ENCODE measurements at regions not wholly inside any gene's neighbourhood (a gene's known extent, or its start where the extent isn't known, plus 50 kb on each side); places are given as distances from the start of the nearest gene placed in this dataset.

DNA sequence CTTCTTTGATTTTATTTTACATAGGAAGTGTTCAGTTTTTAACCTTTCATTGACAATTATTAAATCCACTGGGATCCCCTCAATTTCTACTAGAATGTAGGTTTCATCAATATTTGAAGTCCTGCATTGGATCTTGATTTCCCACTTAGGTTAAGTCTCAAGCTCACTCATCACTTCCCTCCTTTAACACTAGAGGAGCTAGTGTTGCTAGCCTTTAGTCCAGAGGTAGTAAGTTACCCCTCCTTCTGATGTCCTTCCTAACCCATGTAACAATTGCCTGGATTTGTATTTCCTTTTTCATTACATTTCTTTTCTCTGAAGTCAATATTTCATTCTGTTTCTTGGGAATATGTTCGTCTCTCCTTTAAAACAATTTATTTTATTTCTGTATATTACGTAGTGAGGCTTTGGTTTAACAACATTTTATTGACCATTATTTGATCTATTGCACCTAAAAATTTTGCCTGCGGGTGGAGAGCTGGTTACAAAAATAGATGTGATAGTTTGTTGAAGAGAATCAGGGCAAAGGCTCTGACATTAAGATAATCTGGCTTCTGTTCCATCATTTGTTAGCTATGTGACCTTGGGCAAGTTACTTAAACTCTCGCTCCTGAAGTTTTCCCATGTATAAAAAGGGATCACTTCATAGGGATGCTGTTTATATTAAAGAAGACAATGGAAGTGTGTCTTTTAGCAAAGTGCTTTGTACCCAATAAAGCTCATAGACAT is 833.0 kb downstream of the SLC4A3 start:
- DNase-seq (ENCODE audit: low read depth): no peak
- H3K4me3 ChIP-seq (ENCODE audit: low read length): no peak overlapping the region
- TF ChIP-seq, protein P1, sequence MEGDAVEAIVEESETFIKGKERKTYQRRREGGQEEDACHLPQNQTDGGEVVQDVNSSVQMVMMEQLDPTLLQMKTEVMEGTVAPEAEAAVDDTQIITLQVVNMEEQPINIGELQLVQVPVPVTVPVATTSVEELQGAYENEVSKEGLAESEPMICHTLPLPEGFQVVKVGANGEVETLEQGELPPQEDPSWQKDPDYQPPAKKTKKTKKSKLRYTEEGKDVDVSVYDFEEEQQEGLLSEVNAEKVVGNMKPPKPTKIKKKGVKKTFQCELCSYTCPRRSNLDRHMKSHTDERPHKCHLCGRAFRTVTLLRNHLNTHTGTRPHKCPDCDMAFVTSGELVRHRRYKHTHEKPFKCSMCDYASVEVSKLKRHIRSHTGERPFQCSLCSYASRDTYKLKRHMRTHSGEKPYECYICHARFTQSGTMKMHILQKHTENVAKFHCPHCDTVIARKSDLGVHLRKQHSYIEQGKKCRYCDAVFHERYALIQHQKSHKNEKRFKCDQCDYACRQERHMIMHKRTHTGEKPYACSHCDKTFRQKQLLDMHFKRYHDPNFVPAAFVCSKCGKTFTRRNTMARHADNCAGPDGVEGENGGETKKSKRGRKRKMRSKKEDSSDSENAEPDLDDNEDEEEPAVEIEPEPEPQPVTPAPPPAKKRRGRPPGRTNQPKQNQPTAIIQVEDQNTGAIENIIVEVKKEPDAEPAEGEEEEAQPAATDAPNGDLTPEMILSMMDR (conservative IDR thresholded peaks at IDR 0.05; ENCODE audit: low read length): peak; percentile 23

GRCh38 chr2:220463876-220464275 is 836.4 kb downstream of the SLC4A3 start:
- TF ChIP-seq, protein P1 (conservative IDR thresholded peaks at IDR 0.05; ENCODE audit: low read length): no peak

DNA sequence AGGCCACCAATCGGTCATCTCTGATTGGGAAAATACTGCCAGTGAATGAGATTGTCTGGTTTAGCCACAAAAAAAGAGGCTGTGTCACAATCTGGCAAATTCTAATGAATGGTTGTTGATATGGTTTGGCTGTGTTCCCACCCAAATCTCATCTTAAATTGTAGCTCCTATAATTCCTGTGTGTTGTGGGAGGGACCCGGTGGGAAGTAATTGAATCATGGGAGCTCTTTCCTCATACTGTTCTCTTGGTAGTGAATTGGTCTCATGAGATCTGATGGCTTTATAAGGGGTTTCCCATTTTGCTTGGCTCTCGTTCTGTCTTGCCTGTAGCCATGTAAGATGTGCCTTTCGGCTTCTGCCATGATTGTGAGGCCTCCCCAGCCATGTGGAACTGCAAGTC is 838.3 kb downstream of the SLC4A3 start:
- no peak for DNase-seq (ENCODE audit: low read depth)
- TF ChIP-seq, protein P1 (conservative IDR thresholded peaks at IDR 0.05; ENCODE audit: low read length): no peak
- H3K4me3 ChIP-seq (ENCODE audit: low read length): no peak overlapping the region

More at GRCh38 chr2:220463876-220464275, 836.4 kb downstream of the SLC4A3 start:
- no peak overlapping the region for H3K4me3 ChIP-seq (ENCODE audit: low read length)
- no peak for DNase-seq (ENCODE audit: low read depth)

- peak; percentile 37 for DNase-seq (ENCODE audit: low read depth)
- TF ChIP-seq, protein P1 (conservative IDR thresholded peaks at IDR 0.05; ENCODE audit: low read length): no peak
- no peak overlapping the region for H3K4me3 ChIP-seq (ENCODE audit: low read length)
Observed at GRCh38 chr2:220466251-220466691, 838.8 kb downstream of the SLC4A3 start.

GRCh38 chr2:220469201-220469600 is 841.8 kb downstream of the SLC4A3 start:
- TF ChIP-seq, protein P1 (conservative IDR thresholded peaks at IDR 0.05; ENCODE audit: low read length): no peak
- H3K4me3 ChIP-seq (ENCODE audit: low read length): no peak overlapping the region
- DNase-seq (ENCODE audit: low read depth): peak; percentile 23

DNA sequence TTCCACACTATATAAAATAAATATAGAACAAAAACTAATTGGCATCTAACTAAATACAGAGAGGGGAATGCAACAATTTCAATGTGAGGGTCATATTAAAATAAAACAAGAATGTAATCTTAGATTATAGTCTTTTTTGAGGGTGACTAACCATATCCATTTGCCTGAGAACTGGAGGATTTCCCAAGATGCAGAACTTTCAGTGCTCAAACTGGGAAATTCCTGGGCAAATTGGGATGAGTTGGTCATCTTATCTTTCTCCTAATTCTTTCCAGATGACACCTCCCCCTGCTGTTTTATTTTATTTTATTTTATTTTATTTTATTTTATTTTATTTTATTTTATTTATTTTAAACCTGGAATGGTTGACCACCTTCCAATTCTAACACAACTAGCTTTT is 846.2 kb downstream of the SLC4A3 start:
- DNase-seq (ENCODE audit: low read depth): peak; percentile 46
- no peak overlapping the region for H3K4me3 ChIP-seq (ENCODE audit: low read length)
- TF ChIP-seq, protein P1 (conservative IDR thresholded peaks at IDR 0.05; ENCODE audit: low read length): no peak

GRCh38 chr2:220476877-220477276 is 849.4 kb downstream of the SLC4A3 start:
- no peak for DNase-seq (ENCODE audit: low read depth)
- no peak overlapping the region for H3K4me3 ChIP-seq (ENCODE audit: low read length)
- TF ChIP-seq, protein P1 (conservative IDR thresholded peaks at IDR 0.05; ENCODE audit: low read length): no peak

Measured in AG10803 (cell line).